Fibroblast of pulmonary artery (primary cell): ENCODE measurements at regions not wholly inside any gene's neighbourhood (a gene's known extent, or its start where the extent isn't known, plus 50 kb on each side); places are given as distances from the start of the nearest gene placed in this dataset.

Experiments
- DNase-seq: peaks from one replicate; pipeline ENCODE4 v3.0.0-alpha.2; 2010; ENCODE audit warnings: low read depth
- H3K4me3 ChIP-seq: replicated peaks from 2 replicates; pipeline ENCODE4 v1.5.1; 2011; ENCODE audit warnings: low read depth, mild to moderate bottlenecking, control low read depth, low read length, moderate library complexity
- TF ChIP-seq, protein P1 (sequence below): IDR thresholded peaks from 2 replicates; pipeline ENCODE4 v1.5.1; 2011; ENCODE audit warnings: mild to moderate bottlenecking, control low read depth, low read length, inconsistent platforms; ENCODE audit errors: missing control alignments

DNA sequence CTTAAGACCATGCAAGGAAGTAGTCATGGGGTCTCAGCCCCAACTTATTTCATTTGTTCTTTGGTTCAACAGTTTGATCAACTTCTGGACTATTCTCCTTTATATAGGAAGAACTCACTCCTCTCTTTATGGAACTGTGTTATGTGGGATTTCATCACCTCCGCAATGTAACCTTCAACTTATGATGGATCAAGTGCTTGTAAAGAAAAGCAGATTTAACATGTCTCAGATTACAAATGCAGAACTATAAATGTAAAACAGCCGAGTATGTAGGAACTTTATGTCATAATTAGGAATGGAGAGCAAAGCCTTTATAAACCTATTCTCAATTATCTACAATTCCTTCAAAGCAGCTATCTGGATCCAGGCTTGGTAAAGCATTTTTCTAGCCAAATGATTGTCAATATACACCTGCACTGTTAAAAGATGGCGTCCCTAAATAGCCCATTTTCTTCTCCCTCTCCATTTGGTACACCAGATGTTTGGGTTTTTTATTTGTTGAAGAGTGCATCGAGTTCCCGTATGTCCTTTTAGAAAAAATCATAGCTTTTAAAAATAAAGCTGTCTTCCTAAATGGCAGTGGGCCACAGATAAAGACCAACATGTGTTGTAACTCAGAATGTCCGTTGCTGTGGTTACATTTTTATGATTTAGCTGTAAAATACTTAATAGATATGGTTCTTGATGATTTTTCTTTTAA, 985.1 kb upstream of the SLC35B3 start:
- TF ChIP-seq, protein P1, sequence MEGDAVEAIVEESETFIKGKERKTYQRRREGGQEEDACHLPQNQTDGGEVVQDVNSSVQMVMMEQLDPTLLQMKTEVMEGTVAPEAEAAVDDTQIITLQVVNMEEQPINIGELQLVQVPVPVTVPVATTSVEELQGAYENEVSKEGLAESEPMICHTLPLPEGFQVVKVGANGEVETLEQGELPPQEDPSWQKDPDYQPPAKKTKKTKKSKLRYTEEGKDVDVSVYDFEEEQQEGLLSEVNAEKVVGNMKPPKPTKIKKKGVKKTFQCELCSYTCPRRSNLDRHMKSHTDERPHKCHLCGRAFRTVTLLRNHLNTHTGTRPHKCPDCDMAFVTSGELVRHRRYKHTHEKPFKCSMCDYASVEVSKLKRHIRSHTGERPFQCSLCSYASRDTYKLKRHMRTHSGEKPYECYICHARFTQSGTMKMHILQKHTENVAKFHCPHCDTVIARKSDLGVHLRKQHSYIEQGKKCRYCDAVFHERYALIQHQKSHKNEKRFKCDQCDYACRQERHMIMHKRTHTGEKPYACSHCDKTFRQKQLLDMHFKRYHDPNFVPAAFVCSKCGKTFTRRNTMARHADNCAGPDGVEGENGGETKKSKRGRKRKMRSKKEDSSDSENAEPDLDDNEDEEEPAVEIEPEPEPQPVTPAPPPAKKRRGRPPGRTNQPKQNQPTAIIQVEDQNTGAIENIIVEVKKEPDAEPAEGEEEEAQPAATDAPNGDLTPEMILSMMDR, result no peak
- no peak overlapping the region for H3K4me3 ChIP-seq
- no peak for DNase-seq

- TF ChIP-seq, protein P1, result no peak
- DNase-seq, result no peak
- H3K4me3 ChIP-seq, result no peak overlapping the region
These were observed 982.1 kb upstream of the SLC35B3 start for GRCh38 chr6:9417400-9417799.

GRCh38 chr6:9412951-9413559, 977.7 kb upstream of the SLC35B3 start:
- TF ChIP-seq, protein P1, result peak; percentile 54
- DNase-seq, result no peak
- no peak overlapping the region for H3K4me3 ChIP-seq

- DNase-seq, result no peak
- H3K4me3 ChIP-seq, result no peak overlapping the region
- TF ChIP-seq, protein P1, result no peak
These were observed 973.8 kb upstream of the SLC35B3 start for GRCh38 chr6:9409126-9409525.

GRCh38 chr6:9408402-9409117, 973.2 kb upstream of the SLC35B3 start:
- no peak for DNase-seq
- TF ChIP-seq, protein P1, result no peak
- H3K4me3 ChIP-seq, result no peak overlapping the region

DNA sequence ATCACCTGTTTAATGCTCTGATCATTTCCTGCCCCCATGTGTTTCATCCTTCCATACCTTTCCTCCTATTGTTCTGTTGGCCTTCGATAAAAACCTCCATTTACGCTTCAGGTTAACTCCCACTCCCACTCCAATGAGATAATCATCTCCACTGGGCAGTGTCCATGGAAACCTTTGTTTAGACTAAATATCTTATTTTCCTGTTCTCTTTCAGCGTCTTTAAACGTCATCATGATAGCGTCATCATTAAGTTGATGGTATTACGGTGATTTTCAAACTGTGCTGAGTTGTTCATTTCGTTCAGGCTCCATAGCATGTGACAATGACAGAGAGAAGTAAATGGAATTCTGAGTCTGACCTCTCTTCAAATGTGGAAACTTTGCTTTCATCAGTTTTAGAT, 970.5 kb upstream of the SLC35B3 start:
- H3K4me3 ChIP-seq, result no peak overlapping the region
- DNase-seq, result no peak
- TF ChIP-seq, protein P1, result no peak

GRCh38 chr6:9405369-9405768, 970.0 kb upstream of the SLC35B3 start:
- TF ChIP-seq, protein P1, result no peak
- peak; percentile 32 for DNase-seq
- H3K4me3 ChIP-seq, result no peak overlapping the region
